Stomach (tissue), 8 donors: ENCODE measurements at regions not wholly inside any gene's neighbourhood (a gene's known extent, or its start where the extent isn't known, plus 50 kb on each side); places are given as distances from the start of the nearest gene placed in this dataset.

Experiments used
- DNase-seq, 2 donors: peaks; one replicate each; pipeline versions ENCODE4 v3.0.0 to v3.0.0-alpha.2; 2013 to 2019
- H3K27ac ChIP-seq, 5 donors: fragments of 200-600 bp in 4 of 5; sonication (generic) in 4 of 5; one replicate each; pipeline ENCODE4 v1.5.1; 2013 to 2019; ENCODE audit warnings: mild to moderate bottlenecking in 1 of 5, moderate library complexity in 1 of 5
- H3K27me3 ChIP-seq, 3 donors: fragments of 200-600 bp; sonication (generic); one replicate each; pipeline ENCODE4 v1.5.1; 2017 to 2019; ENCODE audit warnings: mixed run types in 1 of 3
- H3K36me3 ChIP-seq, 4 donors: fragments of 200-600 bp; sonication (generic); 1 replicate in 3 of 4; 2 replicates in 1 of 4; pipeline ENCODE4 v1.5.1; 2016 to 2019
- H3K4me1 ChIP-seq, 4 donors: fragments of 200-600 bp; sonication (generic); one replicate each; pipeline ENCODE4 v1.5.1; 2016 to 2019
- H3K4me3 ChIP-seq, 4 donors: fragments of 200-600 bp; sonication (generic) in 3 of 4; one replicate each; pipeline ENCODE4 v1.5.1; 2016 to 2019; ENCODE audit warnings: mild to moderate bottlenecking in 1 of 4
- H3K9me3 ChIP-seq, 4 donors: fragments of 200-600 bp; sonication (generic); one replicate each; pipeline ENCODE4 v1.5.1; 2016 to 2019
- EP300 ChIP-seq: sonication (generic); formaldehyde crosslinking; IDR thresholded peaks from one replicate; pipeline ENCODE4 v1.6.1; 2017; ENCODE audit warnings: antibody characterized with exemption
- POLR2A ChIP-seq, 4 donors: fragments of 450-650 bp; IDR thresholded peaks; one replicate each; pipeline ENCODE4 v1.6.1; 2016; ENCODE audit warnings: antibody characterized with exemption in 4 of 4, control low read depth in 2 of 4, mild to moderate bottlenecking in 1 of 4, moderate library complexity in 1 of 4
- POLR2AphosphoS5 ChIP-seq, 3 donors: sonication (generic); formaldehyde crosslinking; IDR thresholded peaks; one replicate each; pipeline ENCODE4 v1.6.1; 2016; ENCODE audit warnings: antibody characterized with exemption in 3 of 3
- WGBS, 5 donors: extraction: QIAGEN DNeasy Blood & Tissue Kit in 3 of 5; methylation state at CpG; one replicate each; pipeline versions ENCODE4 v1.1.5 to v1.1.7; 2013 to 2018; 5-methylcytosine and 5-hydroxymethylcytosine counted together
- intact Hi-C: fragments of 100-400 bp; cut with DNase I; formaldehyde crosslinking; loops from one replicate; pipeline ENCODE4 v1.15.1; 2023; ENCODE audit warnings: low total_unique reads
- TF ChIP-seq, protein P1 (sequence below), 7 experiments: fragments of 450-650 bp in 4 of 7; fragments of 200-600 bp in 3 of 7; sonication (generic) in 3 of 7; IDR thresholded peaks; one replicate each; pipeline ENCODE4 v1.5.1; 2016 to 2019; ENCODE audit warnings: antibody characterized with exemption in 7 of 7, control low read depth in 2 of 7, mild to moderate bottlenecking in 1 of 7
- donor health status: healthy with polysubstance abuse.
- donor health status: Bipolar disorder and iron deficiency.
- donor health status: healthy.

DNA sequence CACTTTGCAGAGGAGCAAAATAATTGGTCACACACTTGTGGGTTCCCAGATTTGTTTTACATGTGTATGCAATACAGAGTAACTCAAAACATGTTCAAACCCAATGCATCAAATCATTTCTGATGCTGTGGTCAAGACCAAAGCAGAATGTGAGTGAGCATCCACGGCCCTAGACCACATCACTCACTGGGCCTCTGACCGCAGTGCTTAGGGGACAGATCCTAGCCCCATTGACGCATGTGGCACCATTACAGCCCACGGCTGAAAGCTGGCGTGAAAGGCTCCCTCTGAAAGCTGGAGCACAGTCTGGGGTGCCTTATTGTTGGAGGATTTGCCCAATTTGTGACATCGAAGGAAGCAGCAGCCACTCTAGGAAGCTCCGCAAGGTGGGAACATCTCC, 498.8 kb upstream of the TCF4 start:
- Histone ChIP-seq H3K4me1 (peaks cover 0 to 10% (median 5%) of the 10 kb centered on the region in 4 donors), H3K36me3 (no peaks in the 10 kb centered on the region), H3K9me3 (no peaks in the 10 kb centered on the region), H3K27me3 (no peaks in the 10 kb centered on the region), H3K27ac (no peak overlapping the region), H3K4me3 (no peak overlapping the region)
- intact Hi-C loops = no loop called here
- no peak for TF ChIP-seq POLR2AphosphoS5 (IDR thresholded peaks at IDR 0.05)
- TF ChIP-seq EP300 = no peak
- TF ChIP-seq, protein P1, sequence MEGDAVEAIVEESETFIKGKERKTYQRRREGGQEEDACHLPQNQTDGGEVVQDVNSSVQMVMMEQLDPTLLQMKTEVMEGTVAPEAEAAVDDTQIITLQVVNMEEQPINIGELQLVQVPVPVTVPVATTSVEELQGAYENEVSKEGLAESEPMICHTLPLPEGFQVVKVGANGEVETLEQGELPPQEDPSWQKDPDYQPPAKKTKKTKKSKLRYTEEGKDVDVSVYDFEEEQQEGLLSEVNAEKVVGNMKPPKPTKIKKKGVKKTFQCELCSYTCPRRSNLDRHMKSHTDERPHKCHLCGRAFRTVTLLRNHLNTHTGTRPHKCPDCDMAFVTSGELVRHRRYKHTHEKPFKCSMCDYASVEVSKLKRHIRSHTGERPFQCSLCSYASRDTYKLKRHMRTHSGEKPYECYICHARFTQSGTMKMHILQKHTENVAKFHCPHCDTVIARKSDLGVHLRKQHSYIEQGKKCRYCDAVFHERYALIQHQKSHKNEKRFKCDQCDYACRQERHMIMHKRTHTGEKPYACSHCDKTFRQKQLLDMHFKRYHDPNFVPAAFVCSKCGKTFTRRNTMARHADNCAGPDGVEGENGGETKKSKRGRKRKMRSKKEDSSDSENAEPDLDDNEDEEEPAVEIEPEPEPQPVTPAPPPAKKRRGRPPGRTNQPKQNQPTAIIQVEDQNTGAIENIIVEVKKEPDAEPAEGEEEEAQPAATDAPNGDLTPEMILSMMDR (IDR thresholded peaks at IDR 0.05) = no peak
- no peak for TF ChIP-seq POLR2A (IDR thresholded peaks at IDR 0.05)
- WGBS, 5 donors = 89 to 93% (median 90%) methylated on average over 6 to 7 of the region's 7 CpGs
- DNase-seq = no peak

DNA sequence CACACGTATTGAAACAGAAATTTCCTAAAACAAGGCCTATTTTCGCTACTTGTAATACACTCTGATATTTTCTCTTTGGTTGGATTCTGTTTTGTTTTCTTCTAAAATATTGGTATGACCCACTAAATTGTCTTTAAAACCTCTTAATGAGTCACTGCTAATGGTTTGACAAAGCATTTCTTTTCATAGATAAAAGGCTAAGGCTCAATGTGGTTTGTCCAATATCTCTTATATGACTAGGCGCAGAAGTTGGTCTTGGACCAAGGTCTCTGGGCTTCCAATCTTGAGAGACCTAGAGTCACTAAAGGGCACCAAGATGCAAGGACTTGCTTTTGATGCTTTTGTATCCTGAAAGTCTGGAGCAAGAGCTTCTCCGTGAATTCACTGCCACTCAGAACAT, 498.2 kb upstream of the TCF4 start:
- Histone ChIP-seq H3K9me3 (no peaks in the 10 kb centered on the region), H3K4me1 (peaks cover 0 to 10% (median 5%) of the 10 kb centered on the region in 4 donors), H3K4me3 (no peak overlapping the region), H3K27me3 (no peaks in the 10 kb centered on the region), H3K27ac (no peak overlapping the region), H3K36me3 (no peaks in the 10 kb centered on the region)
- TF ChIP-seq EP300 (no peak), POLR2AphosphoS5 (IDR thresholded peaks at IDR 0.05) (no peak), POLR2A (IDR thresholded peaks at IDR 0.05) (no peak)
- TF ChIP-seq, protein P1 (IDR thresholded peaks at IDR 0.05) = no peak
- intact Hi-C loops = no loop called here
- no peak for DNase-seq
- WGBS, 5 donors = 85 to 93% (median 90%) methylated on average over 4 of the region's 4 CpGs

DNA sequence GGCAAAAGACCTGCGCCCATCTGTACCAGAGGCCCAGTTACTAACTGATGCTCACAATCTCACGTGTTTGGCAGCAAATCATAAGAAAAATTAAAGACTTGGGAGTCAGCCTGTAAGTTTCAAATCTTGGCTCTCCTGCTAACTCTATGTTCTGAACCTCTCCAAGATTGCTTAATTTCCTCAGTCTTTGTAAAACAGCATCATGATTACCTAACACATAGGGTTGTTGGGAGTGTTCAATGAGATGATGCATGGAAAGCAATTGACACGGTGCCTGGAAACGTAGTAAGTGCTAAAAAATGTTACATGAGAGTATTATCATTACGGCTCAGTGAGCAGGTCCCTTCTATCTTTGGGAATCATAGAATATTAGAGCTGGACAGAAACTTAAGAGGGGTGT, 497.6 kb upstream of the TCF4 start:
- DNase-seq = peak in 1 of 2 donors; percentile 63
- WGBS, 5 donors = 55 to 81% (median 70%) methylated on average over 5 of the region's 5 CpGs
- Histone ChIP-seq H3K4me3 (no peak overlapping the region), H3K27me3 (no peaks in the 10 kb centered on the region), H3K4me1 (peaks cover 0 to 10% (median 5%) of the 10 kb centered on the region in 4 donors), H3K9me3 (no peaks in the 10 kb centered on the region), H3K36me3 (no peaks in the 10 kb centered on the region), H3K27ac (no peak overlapping the region)
- TF ChIP-seq EP300 (no peak), POLR2A (IDR thresholded peaks at IDR 0.05) (no peak), POLR2AphosphoS5 (IDR thresholded peaks at IDR 0.05) (peak in 1 of 3 donors; percentile 31)
- TF ChIP-seq, protein P1 (IDR thresholded peaks at IDR 0.05) = no peak
- intact Hi-C loops = no loop called here

DNA sequence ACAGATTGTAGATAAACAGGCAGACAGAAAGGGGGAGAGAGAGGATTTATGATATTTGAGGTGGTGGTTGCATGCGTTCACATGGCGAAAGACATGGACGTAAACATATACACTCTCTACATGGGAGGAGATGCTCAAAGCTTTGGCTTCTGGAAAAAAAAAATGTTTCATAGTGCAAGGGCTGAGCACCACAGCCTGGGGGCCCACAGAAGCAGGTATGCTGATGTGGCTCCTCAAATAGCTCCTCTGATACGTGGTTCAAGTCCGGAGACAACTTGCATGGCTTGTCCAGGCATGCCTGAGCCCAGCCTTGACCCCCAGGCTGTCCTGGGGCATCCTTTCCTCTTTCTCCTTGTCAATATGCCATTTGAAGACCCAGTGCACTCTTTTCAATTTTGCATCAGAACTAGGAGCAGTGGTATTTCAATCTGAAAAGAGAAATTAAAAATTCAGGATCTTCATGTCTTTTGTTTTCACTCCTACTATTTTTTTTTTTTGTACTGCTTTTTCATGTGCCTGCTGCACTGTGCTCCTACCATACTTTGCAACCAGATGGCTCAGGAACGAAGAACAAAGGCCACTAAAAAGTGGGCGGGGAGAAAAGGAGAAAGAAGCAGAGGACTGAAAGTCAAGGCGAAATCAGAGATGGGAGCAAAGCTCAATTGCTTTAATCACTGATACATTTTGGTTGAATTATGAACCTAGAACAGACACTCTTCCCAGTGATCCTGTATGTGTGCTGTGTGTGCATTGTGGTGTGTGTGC, 495.7 kb upstream of the TCF4 start:
- Histone ChIP-seq H3K27me3 (no peaks in the 10 kb centered on the region), H3K4me3 (no peak overlapping the region), H3K36me3 (no peaks in the 10 kb centered on the region), H3K27ac (peak overlapping the region in 1 of 5 donors; percentile 16), H3K9me3 (no peaks in the 10 kb centered on the region), H3K4me1 (peaks cover 0 to 10% (median 5%) of the 10 kb centered on the region in 4 donors)
- intact Hi-C loops = no loop called here
- WGBS, 5 donors = 62 to 67% (median 66%) methylated on average over 8 of the region's 8 CpGs
- TF ChIP-seq, protein P1 (IDR thresholded peaks at IDR 0.05) = no peak
- TF ChIP-seq EP300 (no peak), POLR2AphosphoS5 (IDR thresholded peaks at IDR 0.05) (no peak), POLR2A (IDR thresholded peaks at IDR 0.05) (no peak)
- DNase-seq = peak in 1 of 2 donors; percentile 15
